ENCODE measurements at regions not wholly inside any gene's neighbourhood (a gene's known extent, or its start where the extent isn't known, plus 50 kb on each side); places are given as distances from the start of the nearest gene placed in this dataset.
"Not testable (repeated sequence)": the region's sequence is repeated elsewhere in the genome, so short reads cannot be mapped to it uniquely, and the experiment has no call there.

GRCh38 chr1:157230500-157230899 lies 92.3 kb upstream of the ETV3 start:
- DNase-seq (ENCODE audit: low read depth in 2 of 2), result no peak

- no peak for DNase-seq (ENCODE audit: low read depth in 2 of 2)
Observed at GRCh38 chr1:157227700-157228099, 89.5 kb upstream of the ETV3 start.

- no peak for DNase-seq (ENCODE audit: low read depth in 2 of 2)
Observed at GRCh38 chr1:157226739-157227138, 88.5 kb upstream of the ETV3 start.

GRCh38 chr1:157219600-157219999 lies 81.4 kb upstream of the ETV3 start:
- no peak for DNase-seq (ENCODE audit: low read depth in 2 of 2)

GRCh38 chr1:157219182-157219581 lies 81.0 kb upstream of the ETV3 start:
- no peak for DNase-seq (ENCODE audit: low read depth in 2 of 2)

GRCh38 chr1:157218671-157219070 lies 80.5 kb upstream of the ETV3 start:
- no peak for DNase-seq (ENCODE audit: low read depth in 2 of 2)

GRCh38 chr1:157217486-157217885 lies 79.3 kb upstream of the ETV3 start:
- DNase-seq (ENCODE audit: low read depth in 2 of 2), result no peak

- DNase-seq (ENCODE audit: low read depth in 2 of 2), result no peak
Observed at GRCh38 chr1:157213836-157214235, 75.6 kb upstream of the ETV3 start.

GRCh38 chr1:157209514-157209913 lies 71.3 kb upstream of the ETV3 start:
- DNase-seq (ENCODE audit: low read depth in 2 of 2), result no peak

GRCh38 chr1:157205982-157206381 lies 67.8 kb upstream of the ETV3 start:
- not testable (repeated sequence) for DNase-seq (ENCODE audit: low read depth in 2 of 2)

GRCh38 chr1:157203166-157203565 lies 65.0 kb upstream of the ETV3 start:
- DNase-seq (ENCODE audit: low read depth in 2 of 2), result no peak

GRCh38 chr1:157202331-157202730 lies 64.1 kb upstream of the ETV3 start:
- DNase-seq (ENCODE audit: low read depth in 2 of 2), result no peak

- no peak for DNase-seq (ENCODE audit: low read depth in 2 of 2)
Observed at GRCh38 chr1:157201767-157202166, 63.6 kb upstream of the ETV3 start.

GRCh38 chr1:157200451-157200850 lies 62.3 kb upstream of the ETV3 start:
- DNase-seq (ENCODE audit: low read depth in 2 of 2), result no peak

- DNase-seq (ENCODE audit: low read depth in 2 of 2), result no peak
Observed at GRCh38 chr1:157199421-157199755, 61.2 kb upstream of the ETV3 start.

GRCh38 chr1:157198619-157199420 lies 60.6 kb upstream of the ETV3 start:
- DNase-seq (ENCODE audit: low read depth in 2 of 2), result no peak

- DNase-seq (ENCODE audit: low read depth in 2 of 2), result no peak
Observed at GRCh38 chr1:157197906-157198435, 59.8 kb upstream of the ETV3 start.

GRCh38 chr1:157196670-157197456 lies 58.7 kb upstream of the ETV3 start:
- DNase-seq (ENCODE audit: low read depth in 2 of 2), result not testable (repeated sequence)

- DNase-seq (ENCODE audit: low read depth in 2 of 2), result no peak
Observed at GRCh38 chr1:157196245-157196543, 58.0 kb upstream of the ETV3 start.

- DNase-seq (ENCODE audit: low read depth in 2 of 2), result no peak
Observed at GRCh38 chr1:157195521-157196244, 57.5 kb upstream of the ETV3 start.

- DNase-seq (ENCODE audit: low read depth in 2 of 2), result no peak
Observed at GRCh38 chr1:157194731-157195520, 56.7 kb upstream of the ETV3 start.
